ENCODE measurements at regions not wholly inside any gene's neighbourhood (a gene's known extent, or its start where the extent isn't known, plus 50 kb on each side); places are given as distances from the start of the nearest gene placed in this dataset.

DNA sequence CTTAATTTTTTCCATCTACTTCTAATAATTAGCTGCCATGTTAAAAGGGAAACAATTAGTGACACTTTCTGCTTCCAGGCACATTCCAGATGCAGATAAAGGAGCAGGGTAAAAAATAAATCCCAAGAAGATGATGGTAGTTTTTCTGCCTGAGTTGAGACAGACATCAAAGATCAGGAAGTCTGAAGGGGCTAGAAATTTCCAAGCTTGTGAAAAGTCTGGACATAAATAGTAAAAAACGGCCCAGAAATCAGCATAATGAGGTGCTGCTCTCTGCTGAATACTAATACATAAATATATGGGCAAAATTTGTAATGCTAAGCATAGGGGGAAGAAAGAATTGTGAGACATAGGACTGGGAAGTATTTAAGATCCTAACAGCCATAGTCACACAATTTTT lies 460.0 kb upstream of the RGS18 start:
- TF ChIP-seq POLR2A (IDR thresholded peaks at IDR 0.05; ENCODE audit: low read depth, low read length) (no peak), SMC3 (IDR thresholded peaks at IDR 0.05; ENCODE audit: low read depth, low read length) (no peak), CTCF (conservative IDR thresholded peaks at IDR 0.05; ENCODE audit: low read depth, low read length) (no peak), RFX5 (IDR thresholded peaks at IDR 0.05; ENCODE audit: low read depth, low read length) (no peak), CEBPB (IDR thresholded peaks at IDR 0.05; ENCODE audit: low read depth, low read length) (no peak), RCOR1 (IDR thresholded peaks at IDR 0.05; ENCODE audit: insufficient replicate concordance, low read length) (no peak), RAD21 (IDR thresholded peaks at IDR 0.05; ENCODE audit: low read length) (no peak), MAFK (IDR thresholded peaks at IDR 0.05; ENCODE audit: low read depth, low read length) (no peak), MAZ (IDR thresholded peaks at IDR 0.05; ENCODE audit: borderline replicate concordance, low read depth, low read length) (no peak), ELK1 (IDR thresholded peaks at IDR 0.05; ENCODE audit: borderline replicate concordance, low read depth, low read length) (no peak), BHLHE40 (IDR thresholded peaks at IDR 0.05; ENCODE audit: low read depth, low read length) (no peak), MXI1 (IDR thresholded peaks at IDR 0.05; ENCODE audit: borderline replicate concordance, low read depth, low read length) (no peak), NFE2L2 (IDR thresholded peaks at IDR 0.05; ENCODE audit: low read depth, low read length) (no peak)
- TF ChIP-seq, protein P1, sequence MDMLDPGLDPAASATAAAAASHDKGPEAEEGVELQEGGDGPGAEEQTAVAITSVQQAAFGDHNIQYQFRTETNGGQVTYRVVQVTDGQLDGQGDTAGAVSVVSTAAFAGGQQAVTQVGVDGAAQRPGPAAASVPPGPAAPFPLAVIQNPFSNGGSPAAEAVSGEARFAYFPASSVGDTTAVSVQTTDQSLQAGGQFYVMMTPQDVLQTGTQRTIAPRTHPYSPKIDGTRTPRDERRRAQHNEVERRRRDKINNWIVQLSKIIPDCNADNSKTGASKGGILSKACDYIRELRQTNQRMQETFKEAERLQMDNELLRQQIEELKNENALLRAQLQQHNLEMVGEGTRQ (IDR thresholded peaks at IDR 0.05; ENCODE audit: low read depth, low read length): no peak

All from IMR-90 (cell line).